ENCODE measurements at regions not wholly inside any gene's neighbourhood (a gene's known extent, or its start where the extent isn't known, plus 50 kb on each side); places are given as distances from the start of the nearest gene placed in this dataset.

GRCh38 chr1:221439008-221439746 lies 302.7 kb downstream of the DUSP10 start:
- ChIA-PET POLR2A (no interaction called here), CTCF (interaction anchor here (0.9 to 2.4 kb wide), 3 partner anchors 39 to 1026 kb away, joined by 4 to 23 read pairs (median 5); no protein-coding TSS in a partner anchor)
- H3F3A ChIP-seq (replicated peaks; ENCODE audit: insufficient read depth) = peaks cover 38% of the 10 kb centered on the region
- peak overlapping the region; percentile 67; the same call in 1 of the 2 replicates for H3K9ac ChIP-seq
- H3K36me3 ChIP-seq (replicated peaks in 1 of 2; ENCODE audit: control insufficient read depth in 1 of 2, insufficient read depth in 2 of 2, low read length in 1 of 2) = no peaks in the 10 kb centered on the region
- no peaks in the 10 kb centered on the region for H3K9me3 ChIP-seq
- no peak for DNase-seq
- no peaks in the 10 kb centered on the region for H3K9me2 ChIP-seq
- 27% methylated on average over 4 of the region's 4 CpGs for WGBS (ENCODE audit: low lambda C conversion rate)
- H3K4me2 ChIP-seq = peak overlapping the region; percentile 50; the same call in 1 of the 2 replicates
- H3K27ac ChIP-seq (ENCODE audit: low read depth in 2 of 2, low read length in 1 of 2) = peak overlapping the region; percentile 97
- no peaks in the 10 kb centered on the region for H3K79me2 ChIP-seq (ENCODE audit: insufficient read depth)
- H3K4me3 ChIP-seq (ENCODE audit: low read depth in 2 of 2, low read length in 1 of 2) = no peak overlapping the region
- H3K27me3 ChIP-seq (ENCODE audit: insufficient read depth) = no peaks in the 10 kb centered on the region
- H2AFZ ChIP-seq (ENCODE audit: low read depth) = no peak overlapping the region
- H3K4me1 ChIP-seq (ENCODE audit: control insufficient read depth in 1 of 2, insufficient read depth in 2 of 2, low read depth in 1 of 2, low read length in 1 of 2) = peaks cover 20 to 25% of the 10 kb centered on the region in 2 experiments; a peak in 3 of 4 replicates
- H4K20me1 ChIP-seq (ENCODE audit: insufficient read depth) = no peaks in the 10 kb centered on the region
- TF ChIP-seq TAF1 (IDR thresholded peaks at IDR 0.05; ENCODE audit: borderline replicate concordance, low read depth, low read length) = no peak
- 0 out of 2 replicates have a peak, but pooled peaks have one; percentile 21 for TF ChIP-seq REST (IDR thresholded peaks at IDR 0.05; ENCODE audit: low read depth, low read length)
- no peak for TF ChIP-seq GATA2 (CRISPR knock-in tag; IDR thresholded peaks at IDR 0.05)
- TF ChIP-seq NFIC (IDR thresholded peaks at IDR 0.05; ENCODE audit: borderline replicate concordance) = peak; percentile 52
- TF ChIP-seq RXRA (IDR thresholded peaks at IDR 0.05; ENCODE audit: borderline replicate concordance, low read depth) = no peak; the same call in 1 of the 2 replicates
- no peak for TF ChIP-seq YY1 (IDR thresholded peaks at IDR 0.05; ENCODE audit: low read depth)
- no peak for TF ChIP-seq MXI1 (IDR thresholded peaks at IDR 0.05; ENCODE audit: low read depth, low read length)
- TF ChIP-seq SIN3A (IDR thresholded peaks at IDR 0.05; ENCODE audit: borderline replicate concordance, low read depth, low read length) = 0 out of 2 replicates have a peak, but pooled peaks have one; percentile 37
- TF ChIP-seq CHD2 (IDR thresholded peaks at IDR 0.05; ENCODE audit: low read length, partially characterized antibody) = no peak
- TF ChIP-seq FOXJ3 (CRISPR knock-in tag; IDR thresholded peaks at IDR 0.05) = no peak
- peak; percentile 94 for TF ChIP-seq JUND (IDR thresholded peaks at IDR 0.05)
- no peak for TF ChIP-seq EZH2phosphoT487 (IDR thresholded peaks at IDR 0.05; ENCODE audit: borderline replicate concordance, low read depth)
- TF ChIP-seq CTCF (IDR thresholded peaks at IDR 0.05) = no peak
- TF ChIP-seq GABPA (IDR thresholded peaks at IDR 0.05; ENCODE audit: low read depth) = no peak
- TF ChIP-seq NRF1 (IDR thresholded peaks at IDR 0.05; ENCODE audit: low read depth, low read length) = no peak
- TF ChIP-seq EP300 (IDR thresholded peaks at IDR 0.05; ENCODE audit: borderline replicate concordance in 1 of 2, low read depth in 1 of 2, low read length in 1 of 2) = peak; percentile 18 to 86; a peak in 1 of 4 replicates
- peak; percentile 97 for TF ChIP-seq FOSL2 (IDR thresholded peaks at IDR 0.05; ENCODE audit: borderline replicate concordance, low read depth)
- peak; percentile 48; the same call in 1 of the 2 replicates for TF ChIP-seq FOXM1 (IDR thresholded peaks at IDR 0.05; ENCODE audit: low read depth)
- TF ChIP-seq TCF12 (IDR thresholded peaks at IDR 0.05) = peak; percentile 97
- TF ChIP-seq ZBTB33 (IDR thresholded peaks at IDR 0.05; ENCODE audit: borderline replicate concordance, low read depth) = no peak
- TF ChIP-seq USF2 (IDR thresholded peaks at IDR 0.05; ENCODE audit: borderline replicate concordance, low read depth, low read length) = no peak
- peak; percentile 95 for TF ChIP-seq PBX3 (IDR thresholded peaks at IDR 0.05)
- TF ChIP-seq MAX (IDR thresholded peaks at IDR 0.05; ENCODE audit: low read depth) = peak; percentile 77
